Rectal smooth muscle tissue (tissue), 1 donor: ENCODE measurements at regions not wholly inside any gene's neighbourhood (a gene's known extent, or its start where the extent isn't known, plus 50 kb on each side); places are given as distances from the start of the nearest gene placed in this dataset.
"Not testable (repeated sequence)": the region's sequence is repeated elsewhere in the genome, so short reads cannot be mapped to it uniquely, and the experiment has no call there.

Experiments
- H3K27ac ChIP-seq: one replicate; pipeline ENCODE4 v1.7.0; 2013; ENCODE audit warnings: low read depth, low read length, inconsistent platforms
- H3K27me3 ChIP-seq: one replicate; pipeline ENCODE4 v1.7.0; 2013; ENCODE audit warnings: low read length; ENCODE audit not compliant: control insufficient read depth, insufficient read depth
- H3K36me3 ChIP-seq: one replicate; pipeline ENCODE4 v1.7.0; 2013; ENCODE audit warnings: low read length; ENCODE audit not compliant: control insufficient read depth, insufficient read depth
- H3K4me1 ChIP-seq: one replicate; pipeline ENCODE4 v1.7.0; 2013; ENCODE audit warnings: low read length; ENCODE audit not compliant: control insufficient read depth, insufficient read depth
- H3K4me3 ChIP-seq: one replicate; pipeline ENCODE4 v1.7.0; 2013; ENCODE audit warnings: low read length
- H3K9ac ChIP-seq: one replicate; pipeline ENCODE4 v1.7.0; 2013; ENCODE audit warnings: low read length

GRCh38 chr3:165915104-165915503 is 77.9 kb upstream of the BCHE start:
- not testable (repeated sequence) for H3K27me3 ChIP-seq, H3K4me1 ChIP-seq, H3K4me3 ChIP-seq, H3K9ac ChIP-seq, H3K36me3 ChIP-seq, H3K27ac ChIP-seq

DNA sequence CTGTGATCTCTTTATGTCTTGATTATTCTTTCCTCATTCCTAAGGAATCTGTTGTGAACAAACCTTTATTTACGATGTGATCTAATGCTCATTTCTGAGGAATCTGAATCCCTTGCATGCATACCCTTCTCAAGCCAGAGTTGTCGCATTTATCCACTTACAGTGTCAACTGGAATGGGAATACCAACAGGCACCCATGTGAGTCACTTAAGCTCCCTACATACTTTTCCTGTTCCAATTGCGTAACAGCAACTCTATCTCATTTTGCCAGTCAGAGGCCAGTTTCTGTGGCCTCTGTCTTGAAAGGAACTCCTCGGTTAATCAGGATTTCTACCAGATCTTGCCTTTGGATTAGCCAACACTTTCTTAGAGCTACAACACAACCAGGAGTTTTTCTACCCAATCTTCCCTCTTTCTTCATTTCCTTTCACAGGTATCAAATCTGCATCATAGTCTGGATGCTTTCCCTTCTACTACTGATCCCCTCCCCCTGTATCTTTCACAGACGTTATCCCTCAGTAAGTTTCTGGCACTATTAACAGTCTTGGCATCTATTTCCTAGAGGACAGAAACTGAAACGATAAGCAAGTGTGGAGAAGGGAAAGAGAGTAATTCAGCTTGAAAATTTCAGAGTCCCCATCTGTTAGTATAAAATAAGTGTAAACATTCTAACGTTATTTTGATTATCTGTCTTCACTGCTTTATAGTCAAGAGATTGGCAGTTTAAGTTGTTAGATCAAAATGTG is 66.8 kb upstream of the BCHE start:
- Histone ChIP-seq H3K36me3 (no peaks in the 10 kb centered on the region), H3K27me3 (no peaks in the 10 kb centered on the region), H3K4me1 (no peaks in the 10 kb centered on the region), H3K27ac (no peak overlapping the region), H3K4me3 (no peak overlapping the region), H3K9ac (no peak overlapping the region)

DNA sequence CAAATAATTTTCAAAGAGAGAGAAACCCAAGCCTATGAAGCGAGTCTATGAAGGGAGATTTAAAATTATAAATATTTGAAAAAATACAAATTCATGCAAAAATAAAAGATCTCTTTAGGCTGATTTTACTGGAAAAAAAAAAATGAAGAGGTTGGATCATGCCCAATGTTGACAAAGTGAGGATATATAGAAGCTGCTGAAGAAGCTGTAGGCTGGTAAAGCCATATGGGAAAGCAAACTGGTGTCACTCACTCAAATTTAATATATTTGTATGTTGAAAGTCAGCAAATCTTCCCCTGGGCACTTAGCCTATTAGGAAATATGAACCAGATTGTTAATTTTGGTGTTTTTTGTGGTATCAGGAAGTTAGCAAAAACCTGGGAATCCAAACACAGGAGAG is 61.8 kb upstream of the BCHE start:
- Histone ChIP-seq H3K4me1 (no peaks in the 10 kb centered on the region), H3K4me3 (no peak overlapping the region), H3K27me3 (no peaks in the 10 kb centered on the region), H3K36me3 (no peaks in the 10 kb centered on the region), H3K27ac (no peak overlapping the region), H3K9ac (no peak overlapping the region)

DNA sequence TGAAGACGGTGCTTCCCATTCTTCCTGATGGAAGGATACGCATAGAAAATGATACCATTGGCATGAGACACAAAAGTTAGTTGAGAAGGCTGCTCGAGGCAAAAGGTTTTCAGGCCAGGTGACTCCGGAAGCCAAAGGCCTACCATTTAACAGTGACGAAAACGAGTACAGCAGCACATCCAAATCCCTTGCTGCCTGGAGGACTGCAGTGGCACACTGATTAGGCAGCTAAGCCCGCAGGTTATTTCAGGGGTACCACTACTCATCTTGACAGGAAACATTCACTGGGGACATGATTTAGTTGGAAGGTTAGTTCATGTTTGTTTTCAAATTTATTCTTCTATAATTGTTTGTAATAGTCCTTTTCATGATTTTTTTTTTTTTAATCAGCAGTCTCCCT is 59.9 kb upstream of the BCHE start:
- Histone ChIP-seq H3K36me3 (no peaks in the 10 kb centered on the region), H3K9ac (no peak overlapping the region), H3K27me3 (no peaks in the 10 kb centered on the region), H3K4me1 (no peaks in the 10 kb centered on the region), H3K27ac (no peak overlapping the region), H3K4me3 (no peak overlapping the region)

GRCh38 chr3:165895919-165896318 is 58.7 kb upstream of the BCHE start:
- H3K4me1 ChIP-seq: no peaks in the 10 kb centered on the region
- no peak overlapping the region for H3K27ac ChIP-seq
- no peak overlapping the region for H3K4me3 ChIP-seq
- H3K36me3 ChIP-seq: no peaks in the 10 kb centered on the region
- H3K9ac ChIP-seq: no peak overlapping the region
- H3K27me3 ChIP-seq: no peaks in the 10 kb centered on the region

DNA sequence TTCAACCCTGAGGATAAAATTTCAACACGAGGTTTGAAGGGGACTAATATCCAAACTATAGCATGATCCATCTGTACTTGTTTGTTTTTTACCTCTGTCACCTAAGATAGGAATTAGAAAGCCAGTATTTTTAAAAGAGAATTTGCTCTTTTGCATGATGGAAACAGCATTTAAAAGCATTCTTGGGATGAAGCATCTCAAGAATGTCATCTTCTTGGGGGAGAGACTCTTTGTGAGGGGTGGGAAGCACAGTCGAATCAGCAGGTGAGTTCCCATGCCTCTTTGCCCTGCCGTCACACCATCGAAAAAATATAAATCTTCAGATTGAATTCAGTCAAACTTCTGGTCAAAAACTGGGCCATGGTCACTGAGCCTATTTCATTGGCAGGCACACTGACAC is 55.3 kb upstream of the BCHE start:
- Histone ChIP-seq H3K9ac (no peak overlapping the region), H3K4me1 (no peaks in the 10 kb centered on the region), H3K4me3 (no peak overlapping the region), H3K27me3 (no peaks in the 10 kb centered on the region), H3K27ac (no peak overlapping the region), H3K36me3 (no peaks in the 10 kb centered on the region)
